Calu3 (cell line): ENCODE measurements at regions not wholly inside any gene's neighbourhood (a gene's known extent, or its start where the extent isn't known, plus 50 kb on each side); places are given as distances from the start of the nearest gene placed in this dataset.

Experiments used
- BruUV-seq: library from RNA; stranded (reverse); fragments of 400-500 nt; replicated peaks from 2 replicates; lab custom pipeline; 2021; lab: Mats Ljungman, UMichigan
- CTCF ChIA-PET: fragments of 300-600 bp; sonication (Branson Sonifier 250); formaldehyde crosslinking; loops from one replicate; lab custom pipeline; 2022; ENCODE audit warnings: antibody characterized with exemption; lab: Charles Lee
- DNase-seq: peaks from one replicate; pipeline ENCODE4 v3.0.0; 2022
- H3K27ac Mint-ChIP-seq: one replicate; pipeline ENCODE4 v1.8.0; 2022; ENCODE audit warnings: mixed read lengths; ENCODE audit not compliant: unreplicated experiment
- H3K27me3 Mint-ChIP-seq: one replicate; pipeline ENCODE4 v1.8.0; 2022; ENCODE audit warnings: mixed read lengths; ENCODE audit not compliant: unreplicated experiment
- H3K36me3 Mint-ChIP-seq: one replicate; pipeline ENCODE4 v1.8.0; 2022; ENCODE audit warnings: mild to moderate bottlenecking, moderate library complexity, mixed read lengths; ENCODE audit not compliant: insufficient read depth, unreplicated experiment
- H3K4me1 Mint-ChIP-seq: one replicate; pipeline ENCODE4 v1.8.0; 2022; ENCODE audit warnings: mild to moderate bottlenecking, low read depth, mixed read lengths; ENCODE audit not compliant: unreplicated experiment
- H3K4me3 Mint-ChIP-seq: one replicate; pipeline ENCODE4 v1.8.0; 2022; ENCODE audit warnings: mild to moderate bottlenecking, low read depth, moderate library complexity, mixed read lengths; ENCODE audit not compliant: unreplicated experiment
- H3K9me3 Mint-ChIP-seq: one replicate; pipeline ENCODE4 v1.8.0; 2022; ENCODE audit warnings: low read depth, mixed read lengths; ENCODE audit not compliant: unreplicated experiment
- CTCF ChIP-seq: fragments of 200-600 bp; IDR thresholded peaks from one replicate; pipeline ENCODE4 v1.8.0; 2022; ENCODE audit warnings: antibody characterized with exemption; ENCODE audit not compliant: unreplicated experiment
- intact Hi-C: fragments of 100-400 bp; cut with micrococcal nuclease; formaldehyde crosslinking; loops from one replicate; pipeline ENCODE4 v1.10.0; 2022; ENCODE audit not compliant: unreplicated experiment

- Mint-ChIP-seq H3K27ac (no peak overlapping the region), H3K36me3 (no peaks in the 10 kb centered on the region), H3K27me3 (no peaks in the 10 kb centered on the region), H3K4me3 (no peak overlapping the region), H3K4me1 (no peaks in the 10 kb centered on the region), H3K9me3 (peaks cover 16% of the 10 kb centered on the region)
- TF ChIP-seq CTCF, result no peak
- DNase-seq, result no peak
- intact Hi-C loops, result no loop called here
- CTCF ChIA-PET, result no interaction called here
- no TSS peak for BruUV-seq
Observed at GRCh38 chr14:85129921-85130320, 400.0 kb upstream of the FLRT2 start.

- intact Hi-C loops, result no loop called here
- H3K4me1 Mint-ChIP-seq, result no peaks in the 10 kb centered on the region
- no peak overlapping the region for H3K4me3 Mint-ChIP-seq
- peaks cover 16% of the 10 kb centered on the region for H3K9me3 Mint-ChIP-seq
- BruUV-seq, result no TSS peak
- CTCF ChIA-PET, result no interaction called here
- H3K27me3 Mint-ChIP-seq, result no peaks in the 10 kb centered on the region
- no peak for TF ChIP-seq CTCF
- no peak overlapping the region for H3K27ac Mint-ChIP-seq
- DNase-seq, result no peak
- no peaks in the 10 kb centered on the region for H3K36me3 Mint-ChIP-seq
Observed at GRCh38 chr14:85131226-85131922, 398.6 kb upstream of the FLRT2 start.

- no peak overlapping the region for H3K4me3 Mint-ChIP-seq
- intact Hi-C loops, result no loop called here
- no peaks in the 10 kb centered on the region for H3K4me1 Mint-ChIP-seq
- H3K27ac Mint-ChIP-seq, result no peak overlapping the region
- H3K27me3 Mint-ChIP-seq, result no peaks in the 10 kb centered on the region
- H3K36me3 Mint-ChIP-seq, result no peaks in the 10 kb centered on the region
- CTCF ChIA-PET, result no interaction called here
- BruUV-seq, result no TSS peak
- TF ChIP-seq CTCF, result no peak
- H3K9me3 Mint-ChIP-seq, result peaks cover 8% of the 10 kb centered on the region
- no peak for DNase-seq
Observed at GRCh38 chr14:85142982-85143381, 387.0 kb upstream of the FLRT2 start.

- no peak for DNase-seq
- BruUV-seq, result no TSS peak
- intact Hi-C loops, result no loop called here
- CTCF ChIA-PET, result no interaction called here
- H3K27ac Mint-ChIP-seq, result no peak overlapping the region
- peaks cover 8% of the 10 kb centered on the region for H3K9me3 Mint-ChIP-seq
- no peaks in the 10 kb centered on the region for H3K27me3 Mint-ChIP-seq
- H3K4me3 Mint-ChIP-seq, result no peak overlapping the region
- H3K4me1 Mint-ChIP-seq, result no peaks in the 10 kb centered on the region
- no peaks in the 10 kb centered on the region for H3K36me3 Mint-ChIP-seq
- no peak for TF ChIP-seq CTCF
Observed at GRCh38 chr14:85146779-85147178, 383.2 kb upstream of the FLRT2 start.
